T47D (cell line): ENCODE measurements at regions not wholly inside any gene's neighbourhood (a gene's known extent, or its start where the extent isn't known, plus 50 kb on each side); places are given as distances from the start of the nearest gene placed in this dataset.
"Not testable (repeated sequence)": the region's sequence is repeated elsewhere in the genome, so short reads cannot be mapped to it uniquely, and the experiment has no call there.

Experiments
- DNase-seq, 2 experiments: peaks; one replicate each; pipeline versions ENCODE4 v3.0.0 to v3.0.0-alpha.2; 2011 to 2012; ENCODE audit warnings: low read depth in 1 of 2, low spot score in 1 of 2
- JUND ChIP-seq: IDR thresholded peaks from 2 replicates; pipeline ENCODE4 v1.6.1; 2012; ENCODE audit warnings: low read depth
- in situ Hi-C: cut with HindIII; loops from 2 replicates; pipeline ENCODE4 v1.10.0; 2016; ENCODE audit warnings: low sequenced_read_pairs, low pct_unique_long_range_greater_than_20kb

DNA sequence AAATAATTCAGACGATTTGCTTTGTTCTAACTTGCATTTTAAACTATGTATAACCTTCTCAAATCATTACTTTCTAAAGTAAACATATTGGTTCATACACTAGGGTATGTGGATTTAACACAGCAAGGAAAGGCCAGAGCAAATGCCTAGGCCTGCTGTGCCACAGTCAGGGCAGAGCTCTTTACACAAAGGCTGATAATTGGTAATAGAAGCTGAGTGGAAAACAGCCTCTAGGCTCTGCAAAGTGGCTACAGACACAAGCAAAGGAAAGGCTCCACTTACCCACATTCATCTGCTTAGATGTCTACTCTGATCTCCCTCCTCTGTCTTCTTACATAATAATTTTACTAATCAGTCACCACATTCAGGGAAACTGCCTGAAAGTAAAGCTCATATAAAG, 382.9 kb downstream of the OLFM4 start:
- in situ Hi-C loops = no loop called here
- TF ChIP-seq JUND = no peak
- peak in 1 of 2 experiments; percentile 0 for DNase-seq

DNA sequence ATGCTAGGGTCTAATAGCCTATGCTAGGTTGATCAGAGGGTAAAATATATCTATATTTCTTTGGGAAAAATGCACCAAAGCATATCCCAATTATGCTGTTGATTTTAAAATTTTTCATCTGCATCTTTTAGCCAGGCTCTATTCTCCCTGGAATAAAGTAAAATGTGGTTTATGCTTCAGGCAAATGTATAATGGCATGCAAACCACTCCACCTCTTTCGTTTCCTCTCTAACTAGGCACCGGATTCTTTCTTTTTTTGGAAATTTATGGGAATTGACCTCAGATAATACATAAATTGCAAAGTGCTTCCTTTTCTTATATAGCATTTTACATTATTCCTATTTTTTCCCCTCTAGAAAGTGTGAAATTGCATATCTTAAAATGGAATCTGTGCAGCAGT, 386.5 kb downstream of the OLFM4 start:
- no peak for DNase-seq
- in situ Hi-C loops = no loop called here
- TF ChIP-seq JUND = no peak

DNA sequence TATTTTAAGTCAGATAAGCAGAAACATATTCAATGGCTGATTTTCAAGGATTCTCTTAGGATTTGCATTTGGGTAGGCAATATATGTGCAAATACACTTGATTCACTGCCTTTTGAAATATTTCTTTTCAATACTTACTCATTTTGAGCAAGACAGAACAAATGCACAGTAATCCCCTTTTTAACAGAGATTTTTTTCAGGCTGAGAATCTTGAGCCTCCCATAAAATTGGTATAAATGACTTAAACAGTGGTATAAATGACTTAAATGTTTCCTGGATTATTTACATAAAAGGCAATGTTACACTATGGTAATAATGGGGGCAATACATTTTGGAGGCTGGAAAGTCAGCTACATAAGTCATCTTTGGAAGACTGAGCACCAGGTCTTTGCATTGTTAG, 389.0 kb downstream of the OLFM4 start:
- in situ Hi-C loops = no loop called here
- TF ChIP-seq JUND = no peak
- no peak for DNase-seq

DNA sequence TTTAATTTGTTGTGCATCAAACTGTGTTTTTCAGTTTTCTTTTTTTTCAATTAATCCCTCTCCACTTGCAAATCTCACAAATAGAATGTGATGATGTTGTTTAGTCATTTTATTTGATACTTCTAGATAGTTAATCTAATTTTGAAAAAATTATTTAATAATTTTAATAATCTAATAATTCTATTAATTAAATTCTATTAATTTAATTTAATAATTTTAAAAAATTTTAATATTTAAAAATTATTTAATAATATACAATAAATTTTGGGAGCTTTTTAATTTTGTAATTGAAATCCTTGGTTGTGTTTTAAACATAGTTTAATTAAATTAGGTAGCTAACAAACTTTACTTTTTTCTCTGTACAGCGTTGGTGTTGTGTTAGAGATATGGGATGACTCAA, 393.8 kb downstream of the OLFM4 start:
- in situ Hi-C loops = no loop called here
- no peak for DNase-seq
- no peak for TF ChIP-seq JUND

DNA sequence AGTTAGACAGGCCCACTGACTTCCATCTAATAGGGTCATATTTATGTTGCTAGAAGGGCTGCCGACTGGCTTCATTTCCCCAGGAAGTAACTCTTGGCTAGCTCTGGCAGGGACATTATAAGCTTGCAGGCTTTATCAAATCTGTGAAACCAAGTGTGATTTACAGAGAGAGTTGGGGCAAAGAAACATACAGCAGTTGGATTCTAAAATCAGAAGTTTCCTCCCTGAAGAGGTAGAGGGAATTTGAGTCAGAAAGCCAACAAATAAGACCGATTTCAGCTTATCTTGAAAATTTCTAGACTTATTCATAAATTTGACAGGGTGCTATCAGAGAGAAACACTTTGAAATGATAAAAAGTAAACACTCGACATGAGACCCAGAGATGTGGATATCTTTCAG, 407.8 kb downstream of the OLFM4 start:
- in situ Hi-C loops = no loop called here
- DNase-seq = no peak
- TF ChIP-seq JUND = no peak

DNA sequence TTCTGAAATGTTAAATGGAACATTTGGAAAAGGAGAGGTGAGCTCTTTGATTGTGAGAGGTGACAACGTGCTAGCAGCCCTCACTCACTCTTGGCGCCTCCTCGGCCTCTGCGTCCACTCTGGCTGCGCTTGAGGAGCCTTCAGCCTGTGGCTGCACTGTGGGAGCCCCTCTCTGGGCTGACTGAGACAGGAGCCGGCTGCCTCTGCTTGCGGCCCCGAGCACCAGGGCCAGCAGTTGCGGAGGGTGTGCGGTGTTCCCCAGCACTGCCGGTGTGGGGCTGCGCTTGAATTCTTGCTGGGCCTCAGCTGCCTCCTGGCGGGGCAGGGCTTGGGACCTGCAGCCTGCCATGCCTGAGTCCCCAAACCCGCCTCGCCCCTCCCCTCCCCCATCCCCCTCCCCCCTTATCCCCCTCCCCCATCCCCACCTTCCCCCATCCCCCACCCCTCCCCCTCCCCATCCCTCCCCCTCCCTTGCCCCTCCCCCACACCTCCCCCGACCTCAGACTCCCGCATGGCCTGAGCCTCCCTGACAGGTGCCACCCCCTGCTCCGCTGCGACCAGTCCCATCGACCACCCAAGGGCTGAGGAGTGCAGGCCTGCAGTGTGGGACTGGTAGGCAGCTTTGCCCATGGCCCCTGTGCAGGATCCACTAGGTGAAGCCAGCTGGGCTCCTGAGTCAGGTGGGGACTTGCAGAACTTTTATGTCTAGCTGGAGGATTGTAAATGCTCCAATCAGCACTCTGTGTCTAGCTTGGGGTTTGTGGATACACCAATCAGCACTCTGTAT, 411.0 kb downstream of the OLFM4 start:
- TF ChIP-seq JUND = no peak
- in situ Hi-C loops = no loop called here
- no peak for DNase-seq

DNA sequence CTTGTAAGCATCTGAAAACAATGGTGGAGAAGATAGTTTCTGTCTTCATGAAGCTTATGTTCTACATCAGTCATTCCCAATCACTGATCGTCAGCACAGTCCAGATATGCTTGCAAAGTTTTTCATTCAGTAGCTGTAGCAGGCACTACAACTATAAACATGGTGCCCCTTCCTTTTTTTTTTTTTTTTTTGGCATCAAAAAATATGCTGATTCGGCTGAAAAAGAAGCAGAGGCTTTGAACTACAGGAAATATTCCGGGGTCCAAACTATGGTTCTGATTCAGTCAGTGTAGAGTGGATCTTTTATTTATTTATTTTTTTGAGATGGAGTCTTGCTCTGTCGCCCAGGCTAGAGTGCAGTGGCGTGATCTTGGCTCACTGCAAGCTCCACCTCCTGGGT, 414.4 kb downstream of the OLFM4 start:
- DNase-seq = no peak
- in situ Hi-C loops = no loop called here
- no peak for TF ChIP-seq JUND

DNA sequence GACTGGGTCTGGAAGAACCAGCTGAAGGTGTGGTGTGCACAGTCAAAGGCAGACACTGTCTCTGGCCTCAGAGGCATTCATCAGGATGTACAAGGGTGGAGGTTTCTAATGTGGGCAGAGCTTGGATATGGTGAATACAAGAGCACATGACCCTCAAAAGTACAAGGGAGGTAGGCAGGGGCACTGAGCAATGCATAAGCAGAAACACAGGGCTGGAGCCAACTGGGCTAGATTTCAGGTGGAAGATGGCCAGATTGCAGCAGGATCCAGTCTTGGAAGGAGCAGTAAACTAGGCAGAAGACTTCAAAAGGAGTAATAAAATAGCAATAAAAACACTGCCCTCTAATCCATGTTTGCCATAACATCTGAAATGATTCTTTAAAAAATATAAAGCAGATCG, 417.1 kb downstream of the OLFM4 start:
- in situ Hi-C loops = no loop called here
- DNase-seq = no peak
- no peak for TF ChIP-seq JUND

DNA sequence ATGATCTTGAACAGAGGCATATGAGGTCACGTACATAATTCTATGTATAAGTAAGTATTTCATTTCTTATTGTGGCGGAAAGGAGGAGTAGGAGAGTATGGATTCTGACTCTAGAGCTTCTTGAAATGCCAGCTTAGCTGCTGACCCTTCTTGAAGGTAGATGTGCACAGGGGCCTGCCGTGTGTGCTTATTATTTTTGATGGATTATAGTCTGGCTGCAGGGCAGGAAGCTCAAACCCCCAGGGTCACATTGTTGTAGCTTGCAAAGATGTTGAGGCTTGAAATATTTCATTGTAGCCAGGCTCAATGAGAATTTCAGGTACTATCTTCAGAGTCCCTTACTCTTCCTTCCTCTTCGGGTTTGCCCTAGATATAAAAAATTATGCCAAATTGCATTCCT, 418.8 kb downstream of the OLFM4 start:
- in situ Hi-C loops = no loop called here
- no peak for DNase-seq
- no peak for TF ChIP-seq JUND

DNA sequence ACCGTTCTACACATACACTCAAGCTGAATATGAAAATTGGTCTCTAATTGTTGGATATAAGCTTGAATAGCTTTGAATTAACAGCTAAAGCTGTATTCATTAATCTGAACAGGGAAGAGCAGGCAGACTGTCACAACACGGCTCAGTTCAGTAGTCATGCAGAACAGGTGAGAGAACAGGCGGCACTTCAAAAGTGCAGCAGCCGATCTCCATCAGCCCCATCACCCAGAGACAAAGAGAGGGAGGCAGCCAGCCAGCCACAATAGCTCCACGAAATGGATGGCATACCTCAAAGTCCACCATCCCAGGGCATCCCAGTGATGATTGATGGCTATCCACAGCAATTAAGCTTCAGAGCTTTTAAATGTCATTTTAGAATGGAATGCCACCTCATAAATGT, 419.2 kb downstream of the OLFM4 start:
- in situ Hi-C loops = no loop called here
- TF ChIP-seq JUND = no peak
- no peak for DNase-seq

DNA sequence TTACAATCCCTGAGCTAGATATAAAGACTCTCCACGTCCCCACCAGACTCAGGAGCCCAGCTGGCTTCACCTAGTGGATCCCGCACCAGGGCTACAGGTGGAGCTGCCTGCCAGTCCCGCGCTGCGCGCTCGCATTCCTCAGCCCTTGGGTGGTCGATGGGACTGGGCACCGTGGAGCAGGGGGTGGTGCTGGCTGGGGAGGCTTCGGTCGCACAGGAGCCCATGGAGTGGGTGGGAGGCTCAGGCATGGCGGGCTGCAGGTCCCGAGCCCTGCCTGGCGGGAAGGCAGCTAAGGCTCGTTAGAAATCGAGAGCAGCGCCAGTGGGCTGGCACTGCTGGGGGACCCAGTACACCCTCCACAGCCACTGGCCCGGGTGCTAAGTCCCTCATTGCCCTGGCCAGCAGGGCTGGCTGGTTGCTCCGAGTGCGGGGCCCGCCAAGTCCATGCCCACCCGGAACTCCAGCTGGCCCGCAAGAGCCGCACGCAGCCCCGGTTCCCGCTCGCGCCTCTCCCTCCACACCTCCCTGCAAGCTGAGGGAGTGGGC, 423.7 kb downstream of the OLFM4 start:
- in situ Hi-C loops, DNase-seq: not testable (repeated sequence)

DNA sequence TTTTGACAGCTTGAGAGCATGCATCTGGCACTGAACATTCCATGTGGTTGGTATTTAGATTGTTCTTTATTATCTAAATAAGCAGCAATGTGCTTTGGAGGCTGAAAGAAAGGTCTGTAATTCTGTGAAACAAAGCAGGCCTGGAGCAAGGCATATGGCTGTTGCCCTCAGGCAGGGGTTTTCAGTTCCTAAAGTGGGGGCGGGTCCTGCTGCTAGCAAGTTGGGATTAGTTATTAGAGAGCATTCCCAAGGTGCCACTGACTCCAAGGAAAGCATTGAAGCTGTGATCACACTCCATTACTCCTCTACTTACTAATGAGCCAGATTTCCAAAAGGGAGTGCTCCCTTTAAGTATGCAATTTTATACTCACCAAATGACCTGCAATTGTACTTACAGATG, 432.2 kb downstream of the OLFM4 start:
- TF ChIP-seq JUND = no peak
- no peak for DNase-seq
- in situ Hi-C loops = no loop called here

DNA sequence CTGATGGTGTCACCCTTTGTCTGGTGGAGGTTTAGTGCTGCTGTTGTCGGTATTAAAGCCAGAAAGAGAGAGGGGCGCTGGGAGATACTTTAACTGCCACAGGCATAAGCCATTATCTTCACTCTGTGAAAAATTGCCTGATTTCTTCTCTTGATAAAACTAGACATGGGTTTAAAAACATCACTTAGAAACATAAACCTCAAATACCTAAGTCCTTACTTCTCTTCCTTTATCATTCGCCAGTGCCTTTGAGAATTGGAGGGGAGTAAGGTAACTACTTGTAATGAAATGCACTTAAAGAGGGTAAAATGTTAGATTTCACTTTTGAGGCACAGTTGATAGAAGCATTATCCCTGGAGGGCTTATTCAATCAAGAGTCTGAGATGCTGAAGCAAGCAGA, 434.5 kb downstream of the OLFM4 start:
- in situ Hi-C loops = no loop called here
- DNase-seq = no peak

DNA sequence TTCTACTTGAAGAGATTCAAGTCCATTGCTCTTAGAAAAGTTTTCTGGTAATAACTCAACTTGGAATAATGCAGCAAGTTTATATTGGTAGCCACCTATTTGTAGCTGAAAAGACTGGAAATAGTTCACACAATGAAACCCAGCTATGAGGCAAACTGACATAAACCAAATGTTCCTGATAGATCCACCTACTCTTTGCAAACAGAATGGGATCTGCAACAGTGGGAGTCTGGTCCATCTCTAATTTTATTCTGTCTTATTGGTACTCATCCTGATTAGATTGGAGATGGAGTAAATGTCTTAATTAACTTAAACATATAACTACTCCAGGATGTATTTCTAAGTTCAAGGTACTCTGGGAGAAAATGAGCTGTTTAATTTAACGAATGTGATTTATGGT, 438.0 kb downstream of the OLFM4 start:
- TF ChIP-seq JUND = no peak
- no peak for DNase-seq
- in situ Hi-C loops = no loop called here

More for the DNA sequence above, 434.5 kb downstream of the OLFM4 start:
- no peak for TF ChIP-seq JUND
